GM19239 (cell line): ENCODE measurements at regions not wholly inside any gene's neighbourhood (a gene's known extent, or its start where the extent isn't known, plus 50 kb on each side); places are given as distances from the start of the nearest gene placed in this dataset.

Experiments used
- DNase-seq: peaks from one replicate; pipeline ENCODE4 v3.0.0; 2011; ENCODE audit warnings: low spot score; ENCODE audit not compliant: insufficient read length
- FAIRE-seq: peaks from 2 replicates; lab custom pipeline; 2011; peaks lifted over from hg19 to GRCh38; lab: Jason Lieb, UNC

- FAIRE-seq (no peak), DNase-seq (no peak)
These were observed 123.0 kb upstream of the FST start for GRCh38 chr5:53357439-53357838.

GRCh38 chr5:53358794-53359193 is 121.6 kb upstream of the FST start:
- no peak for FAIRE-seq
- DNase-seq = no peak

GRCh38 chr5:53359916-53360517 is 120.4 kb upstream of the FST start:
- FAIRE-seq = no peak
- DNase-seq = no peak

- FAIRE-seq (no peak), DNase-seq (no peak)
These were observed 119.6 kb upstream of the FST start for GRCh38 chr5:53360811-53361210.

GRCh38 chr5:53361708-53362107 is 118.7 kb upstream of the FST start:
- no peak for FAIRE-seq
- no peak for DNase-seq

GRCh38 chr5:53362521-53362941 is 117.9 kb upstream of the FST start:
- FAIRE-seq (no peak), DNase-seq (no peak)

GRCh38 chr5:53364061-53364460 is 116.4 kb upstream of the FST start:
- DNase-seq (no peak), FAIRE-seq (no peak)

- DNase-seq = no peak
- FAIRE-seq = no peak
These were observed 114.2 kb upstream of the FST start for GRCh38 chr5:53366245-53366644.

- FAIRE-seq (no peak), DNase-seq (no peak)
These were observed 112.7 kb upstream of the FST start for GRCh38 chr5:53367727-53368126.

- DNase-seq = no peak
- FAIRE-seq = no peak
These were observed 111.9 kb upstream of the FST start for GRCh38 chr5:53368516-53368915.

GRCh38 chr5:53368966-53369605 is 111.3 kb upstream of the FST start:
- FAIRE-seq (no peak), DNase-seq (no peak)

GRCh38 chr5:53369681-53370080 is 110.7 kb upstream of the FST start:
- FAIRE-seq (no peak), DNase-seq (no peak)

GRCh38 chr5:53373451-53374158 is 106.8 kb upstream of the FST start:
- DNase-seq (no peak), FAIRE-seq (no peak)

GRCh38 chr5:53376853-53377252 is 103.6 kb upstream of the FST start:
- DNase-seq = no peak
- FAIRE-seq = no peak

GRCh38 chr5:53378190-53378589 is 102.2 kb upstream of the FST start:
- DNase-seq (no peak), FAIRE-seq (no peak)

- DNase-seq = no peak
- FAIRE-seq = no peak
These were observed 101.7 kb upstream of the FST start for GRCh38 chr5:53378590-53379247.

- DNase-seq = no peak
- FAIRE-seq = no peak
These were observed 94.1 kb upstream of the FST start for GRCh38 chr5:53386341-53386740.

GRCh38 chr5:53389093-53389492 is 91.3 kb upstream of the FST start:
- DNase-seq (no peak), FAIRE-seq (no peak)

- FAIRE-seq = no peak
- no peak for DNase-seq
These were observed 88.4 kb upstream of the FST start for GRCh38 chr5:53392073-53392472.

GRCh38 chr5:53394808-53395207 is 85.6 kb upstream of the FST start:
- DNase-seq = no peak
- FAIRE-seq = no peak

- FAIRE-seq (no peak), DNase-seq (no peak)
These were observed 83.2 kb upstream of the FST start for GRCh38 chr5:53397141-53397757.
